ENCODE measurements at regions not wholly inside any gene's neighbourhood (a gene's known extent, or its start where the extent isn't known, plus 50 kb on each side); places are given as distances from the start of the nearest gene placed in this dataset.

GRCh38 chr7:145293754-145294153 is 457.9 kb upstream of the TPK1 start:
- DNase-seq (ENCODE audit: low read depth, low spot score) (no peak), FAIRE-seq (no peak)
- TF ChIP-seq MYC (IDR thresholded peaks at IDR 0.05; ENCODE audit: low read depth, low read length) (no peak), POLR2AphosphoS5 (IDR thresholded peaks at IDR 0.05; ENCODE audit: insufficient read depth, low read depth, low read length) (no peak), EZH2 (IDR thresholded peaks at IDR 0.05; ENCODE audit: borderline replicate concordance, low read depth, low read length, severe bottlenecking) (no peak), GATA2 (IDR thresholded peaks at IDR 0.05; ENCODE audit: insufficient read depth, insufficient read length, low read depth, low read length) (no peak), JUN (IDR thresholded peaks at IDR 0.05; ENCODE audit: borderline replicate concordance, insufficient read depth, insufficient read length, low read depth) (no peak), CTCF (IDR thresholded peaks at IDR 0.05; ENCODE audit: extremely low read depth in 1 of 2, insufficient read depth in 1 of 2, low read depth in 1 of 2, low read length in 2 of 2) (no peak), MAX (IDR thresholded peaks at IDR 0.05; ENCODE audit: insufficient read depth, insufficient read length) (no peak), FOS (IDR thresholded peaks at IDR 0.05; ENCODE audit: borderline replicate concordance, insufficient read depth, low read length) (no peak), POLR2A (IDR thresholded peaks at IDR 0.05; ENCODE audit: low read depth, low read length) (no peak)
- Histone ChIP-seq H3K27ac (ENCODE audit: insufficient read depth, low read depth, low read length) (no peak overlapping the region), H3K4me3 (replicated peaks in 1 of 3; ENCODE audit: insufficient read depth in 1 of 3, low read depth in 1 of 3, low read length in 3 of 3) (no peak overlapping the region), H2AFZ (ENCODE audit: low read depth, low read length) (no peak overlapping the region), H3K36me3 (ENCODE audit: control insufficient read depth in 2 of 2, extremely low read depth in 1 of 2, insufficient read depth in 2 of 2, low read length in 2 of 2) (no peaks in the 10 kb centered on the region), H3K9me3 (replicated peaks; ENCODE audit: control insufficient read depth, insufficient read depth, low read length) (no peaks in the 10 kb centered on the region), H3K79me2 (ENCODE audit: control insufficient read depth, insufficient read depth, low read length) (no peaks in the 10 kb centered on the region), H3K27me3 (ENCODE audit: control insufficient read depth in 2 of 2, insufficient read depth in 2 of 2, low read length in 2 of 2) (no peaks in the 10 kb centered on the region), H4K20me1 (replicated peaks; ENCODE audit: control insufficient read depth, extremely low read depth, insufficient read depth, low read length) (no peaks in the 10 kb centered on the region), H3K9ac (replicated peaks; ENCODE audit: extremely low read depth, insufficient read depth, low read length) (no peak overlapping the region), H3K4me2 (ENCODE audit: insufficient read depth, low read length) (no peak overlapping the region), H3K4me1 (ENCODE audit: control insufficient read depth, extremely low read depth, insufficient read depth, low read length) (no peaks in the 10 kb centered on the region), H3K9me1 (replicated peaks; ENCODE audit: control insufficient read depth, extremely low read depth, insufficient read depth, low read length) (no peaks in the 10 kb centered on the region)
- POLR2A ChIA-PET: no interaction called here
- dilution Hi-C loops (cut with MboI; ENCODE audit: extremely low pct_ligation_motif_present, low sequenced_read_pairs): no loop called here
- CTCF ChIA-PET: no interaction called here
- intact Hi-C loops (cut with micrococcal nuclease): no loop called here
- no TSS peak for BruUV-seq (replicated peaks)

All from endothelial cell of umbilical vein (primary cell).